ENCODE measurements at regions not wholly inside any gene's neighbourhood (a gene's known extent, or its start where the extent isn't known, plus 50 kb on each side); places are given as distances from the start of the nearest gene placed in this dataset.

- no peak for TF ChIP-seq CTCF (IDR thresholded peaks at IDR 0.05)
- TF ChIP-seq POLR2A (IDR thresholded peaks at IDR 0.05), result no peak
Observed at GRCh38 chr5:29379619-29380018, 1813.9 kb upstream of the CDH6 start.

Data from testis (tissue), 2 donors.